H9 (cell line): ENCODE measurements at regions not wholly inside any gene's neighbourhood (a gene's known extent, or its start where the extent isn't known, plus 50 kb on each side); places are given as distances from the start of the nearest gene placed in this dataset.
"Not testable (repeated sequence)": the region's sequence is repeated elsewhere in the genome, so short reads cannot be mapped to it uniquely, and the experiment has no call there.

ENCODE experiments used
- DNase-seq: peaks from one replicate; pipeline ENCODE4 v3.0.0-alpha.2; 2017
- H2AFZ ChIP-seq: one replicate; pipeline ENCODE4 v1.6.1; 2013; ENCODE audit warnings: mild to moderate bottlenecking, low read length, control low read depth, moderate library complexity
- H2AK5ac ChIP-seq: 2 replicates; pipeline ENCODE4 v1.6.1; 2013; ENCODE audit warnings: low read length, control low read depth, mixed read lengths; ENCODE audit not compliant: insufficient read length
- H2BK120ac ChIP-seq: one replicate; pipeline ENCODE4 v1.6.1; 2013; ENCODE audit warnings: low read depth, mild to moderate bottlenecking, low read length, control low read depth, inconsistent platforms; ENCODE audit not compliant: poor library complexity, severe bottlenecking
- H2BK12ac ChIP-seq: 2 replicates; pipeline ENCODE4 v1.6.1; 2013; ENCODE audit warnings: low read length, control low read depth, mixed read lengths, low read depth; ENCODE audit not compliant: insufficient read length
- H2BK15ac ChIP-seq: 2 replicates; pipeline ENCODE4 v1.6.1; 2013; ENCODE audit warnings: low read depth, low read length, control low read depth
- H2BK20ac ChIP-seq: one replicate; pipeline ENCODE4 v1.6.1; 2013; ENCODE audit warnings: low read depth, mild to moderate bottlenecking, low read length, control low read depth, inconsistent platforms; ENCODE audit not compliant: poor library complexity, severe bottlenecking
- H2BK5ac ChIP-seq: 2 replicates; pipeline ENCODE4 v1.6.1; 2013; ENCODE audit warnings: low read length, control low read depth, mixed read lengths; ENCODE audit not compliant: insufficient read length
- H3K14ac ChIP-seq: 2 replicates; pipeline ENCODE4 v1.6.1; 2013; ENCODE audit warnings: low read length, control low read depth; ENCODE audit not compliant: insufficient read depth
- H3K18ac ChIP-seq: 2 replicates; pipeline ENCODE4 v1.6.1; 2013; ENCODE audit warnings: low read depth, mild to moderate bottlenecking, mixed read lengths, low read length, control low read depth; ENCODE audit not compliant: insufficient read length
- H3K23ac ChIP-seq: 2 replicates; pipeline ENCODE4 v1.6.1; 2013; ENCODE audit warnings: low read length, control low read depth, mixed read lengths, low read depth; ENCODE audit not compliant: insufficient read length
- H3K23me2 ChIP-seq: 2 replicates; pipeline ENCODE4 v1.6.1; 2013; ENCODE audit warnings: low read depth, mild to moderate bottlenecking, mixed read lengths, low read length, control low read depth; ENCODE audit not compliant: insufficient read length, poor library complexity, severe bottlenecking
- H3K27ac ChIP-seq: 2 replicates; pipeline ENCODE4 v1.5.1; 2013; ENCODE audit warnings: low read length, control low read depth, mixed read lengths, low read depth; ENCODE audit not compliant: insufficient read length
- H3K27me3 ChIP-seq: 2 replicates; pipeline ENCODE4 v1.6.1; 2013; ENCODE audit warnings: low read length, control low read depth, inconsistent platforms; ENCODE audit not compliant: insufficient read depth
- H3K4ac ChIP-seq: 2 replicates; pipeline ENCODE4 v1.6.1; 2013; ENCODE audit warnings: low read depth, mild to moderate bottlenecking, control low read depth, inconsistent platforms, low read length, moderate library complexity
- H3K4me1 ChIP-seq: 2 replicates; pipeline ENCODE4 v1.6.1; 2013; ENCODE audit warnings: low read length, control low read depth, inconsistent platforms; ENCODE audit not compliant: insufficient read depth
- H3K4me2 ChIP-seq: 2 replicates; pipeline ENCODE4 v1.6.1; 2013; ENCODE audit warnings: low read length, control low read depth, mixed read lengths; ENCODE audit not compliant: insufficient read length, insufficient read depth
- H3K56ac ChIP-seq: 2 replicates; pipeline ENCODE4 v1.6.1; 2013; ENCODE audit warnings: low read depth, mild to moderate bottlenecking, mixed read lengths, low read length, control low read depth; ENCODE audit not compliant: insufficient read length
- H3K79me1 ChIP-seq: 2 replicates; pipeline ENCODE4 v1.6.1; 2013; ENCODE audit warnings: low read depth, mild to moderate bottlenecking, moderate library complexity, low read length, control low read depth, inconsistent platforms; ENCODE audit not compliant: insufficient read depth, poor library complexity, severe bottlenecking
- H3K79me2 ChIP-seq: 2 replicates; pipeline ENCODE4 v1.6.1; 2013; ENCODE audit warnings: low read length, control low read depth, inconsistent platforms; ENCODE audit not compliant: insufficient read depth
- H3K9ac ChIP-seq: 2 replicates; pipeline ENCODE4 v1.6.1; 2013; ENCODE audit warnings: low read length, control low read depth, mixed read lengths; ENCODE audit not compliant: insufficient read length; ENCODE audit errors: extremely low read depth
- H3K9me3 ChIP-seq: one replicate; pipeline ENCODE4 v1.6.1; 2013; ENCODE audit warnings: low read depth, low read length, inconsistent platforms; ENCODE audit not compliant: control insufficient read depth
- H3T11ph ChIP-seq: one replicate; pipeline ENCODE4 v1.6.1; 2013; ENCODE audit warnings: mild to moderate bottlenecking, low read length, control low read depth, inconsistent platforms
- H4K20me1 ChIP-seq: one replicate; pipeline ENCODE4 v1.6.1; 2013; ENCODE audit not compliant: control insufficient read depth, insufficient read length, insufficient read depth
- H4K5ac ChIP-seq: 2 replicates; pipeline ENCODE4 v1.6.1; 2013; ENCODE audit warnings: low read depth, mild to moderate bottlenecking, mixed read lengths, low read length, control low read depth; ENCODE audit not compliant: insufficient read length
- H4K8ac ChIP-seq: replicated peaks from 2 replicates; pipeline ENCODE4 v1.6.1; 2013; ENCODE audit warnings: low read length, control low read depth, mixed read lengths, low read depth; ENCODE audit not compliant: insufficient read length
- H4K91ac ChIP-seq: 2 replicates; pipeline ENCODE4 v1.6.1; 2013; ENCODE audit warnings: low read depth, mild to moderate bottlenecking, moderate library complexity, mixed read lengths, low read length, control low read depth; ENCODE audit not compliant: insufficient read length
- H3K27ac Mint-ChIP-seq, 3 experiments: 2 replicates in 2 of 3; 3 replicates in 1 of 3; pipeline ENCODE4 v1.8.0; 2020 to 2021; ENCODE audit warnings: mixed read lengths in 3 of 3, mild to moderate bottlenecking in 1 of 3, moderate library complexity in 1 of 3
- H3K27me3 Mint-ChIP-seq: 2 replicates; pipeline ENCODE4 v1.8.0; 2021; ENCODE audit warnings: low read depth, mild to moderate bottlenecking, moderate library complexity, mixed read lengths
- H3K36me3 Mint-ChIP-seq, 3 experiments: 2 replicates in 2 of 3; 3 replicates in 1 of 3; pipeline ENCODE4 v1.8.0; 2020 to 2021; ENCODE audit warnings: low read depth in 3 of 3, mixed read lengths in 3 of 3; ENCODE audit not compliant: insufficient read depth in 1 of 3
- H3K4me1 Mint-ChIP-seq, 2 experiments: 2 replicates each; pipeline ENCODE4 v1.8.0; 2020; ENCODE audit warnings: mixed read lengths in 2 of 2
- H3K4me3 Mint-ChIP-seq, 2 experiments: 2 replicates in 1 of 2; 3 replicates in 1 of 2; pipeline ENCODE4 v1.8.0; 2020 to 2021; ENCODE audit warnings: mild to moderate bottlenecking in 2 of 2, mixed read lengths in 2 of 2, moderate library complexity in 1 of 2
- H3K9me3 Mint-ChIP-seq, 2 experiments: 2 replicates in 1 of 2; 3 replicates in 1 of 2; pipeline ENCODE4 v1.8.0; 2020; ENCODE audit warnings: mild to moderate bottlenecking in 2 of 2, mixed read lengths in 2 of 2, moderate library complexity in 1 of 2
- WGBS: extraction: QIAGEN DNeasy Blood & Tissue Kit; methylation state at CpG from one replicate; pipeline ENCODE4 v1.1.7; 2013; ENCODE audit warnings: missing lambda C conversion rate, low lambda C conversion rate, mixed read lengths; ENCODE audit not compliant: insufficient read length; ENCODE audit errors: extremely low coverage; 5-methylcytosine and 5-hydroxymethylcytosine counted together

- H3K9ac ChIP-seq, H3K18ac ChIP-seq, H3K9me3 Mint-ChIP-seq, H3K23me2 ChIP-seq, H2AK5ac ChIP-seq, H3K9me3 ChIP-seq, H2BK5ac ChIP-seq, H3K4me1 Mint-ChIP-seq, H3T11ph ChIP-seq, H3K36me3 Mint-ChIP-seq, H4K20me1 ChIP-seq, H3K27ac Mint-ChIP-seq, H3K27ac ChIP-seq, H3K4me3 Mint-ChIP-seq, H2BK15ac ChIP-seq, H3K79me2 ChIP-seq, H4K5ac ChIP-seq, H3K27me3 ChIP-seq, H3K4me1 ChIP-seq, H2BK20ac ChIP-seq, H2BK120ac ChIP-seq, H4K8ac ChIP-seq, H3K79me1 ChIP-seq, DNase-seq, H3K56ac ChIP-seq, H3K23ac ChIP-seq, H2AFZ ChIP-seq, H3K4ac ChIP-seq, H3K14ac ChIP-seq, H4K91ac ChIP-seq, H3K27me3 Mint-ChIP-seq, H3K4me2 ChIP-seq, H2BK12ac ChIP-seq: not testable (repeated sequence)
- WGBS, result no CpG with 5 or more reads among the region's 17 CpGs
These were observed 72.3 kb upstream of the SAMD11 start for GRCh38 chr1:851398-851797.

- not testable (repeated sequence) for H3K23me2 ChIP-seq, H3K4me1 Mint-ChIP-seq, H2BK120ac ChIP-seq, H2BK15ac ChIP-seq, H4K5ac ChIP-seq, H3T11ph ChIP-seq, H2AK5ac ChIP-seq, H3K36me3 Mint-ChIP-seq, H3K27ac Mint-ChIP-seq, H3K4me1 ChIP-seq, H4K20me1 ChIP-seq, H3K14ac ChIP-seq, H2AFZ ChIP-seq, DNase-seq, H3K27me3 ChIP-seq, H2BK20ac ChIP-seq, H3K79me2 ChIP-seq, H2BK12ac ChIP-seq, H3K56ac ChIP-seq, H3K4me2 ChIP-seq, H3K9me3 Mint-ChIP-seq, H3K23ac ChIP-seq, H3K18ac ChIP-seq, H4K8ac ChIP-seq, H4K91ac ChIP-seq, H3K4ac ChIP-seq, H3K79me1 ChIP-seq, H3K4me3 Mint-ChIP-seq, H2BK5ac ChIP-seq, H3K27ac ChIP-seq, H3K9ac ChIP-seq, H3K27me3 Mint-ChIP-seq, H3K9me3 ChIP-seq
- no CpG with 5 or more reads among the region's 9 CpGs for WGBS
These were observed 71.9 kb upstream of the SAMD11 start for GRCh38 chr1:851841-852240.
